ENCODE measurements at regions not wholly inside any gene's neighbourhood (a gene's known extent, or its start where the extent isn't known, plus 50 kb on each side); places are given as distances from the start of the nearest gene placed in this dataset.
"Not testable (repeated sequence)": the region's sequence is repeated elsewhere in the genome, so short reads cannot be mapped to it uniquely, and the experiment has no call there.

DNA sequence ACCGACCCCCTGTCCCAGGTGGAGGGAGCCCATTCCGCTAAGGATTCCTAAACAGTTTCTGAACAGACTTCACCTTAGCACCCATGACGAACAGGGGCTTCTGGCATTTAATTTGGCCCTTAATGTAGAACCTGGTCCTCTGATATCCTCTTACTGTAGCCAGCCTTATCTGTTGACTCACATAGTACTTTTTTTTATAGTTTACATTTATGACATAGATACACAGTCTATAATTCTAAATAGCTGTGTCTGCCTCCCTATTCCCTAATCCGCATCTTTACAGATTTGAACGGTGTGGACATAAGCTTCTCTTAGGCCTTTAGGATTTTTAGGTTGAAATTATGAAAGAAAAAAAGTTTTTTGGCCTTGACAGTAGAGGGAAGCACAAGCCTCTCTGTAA is 104.9 kb downstream of the TBC1D26 start:
- H3K27me3 Mint-ChIP-seq (ENCODE audit: low read depth in 2 of 2); intact Hi-C loops (cut with micrococcal nuclease); H3K27me3 ChIP-seq (ENCODE audit: control insufficient read depth, insufficient read depth, low read length); H3K9me3 ChIP-seq (ENCODE audit: control insufficient read depth, insufficient read depth, low read length); H3K27ac Mint-ChIP-seq; H3K4me3 Mint-ChIP-seq; H3K36me3 ChIP-seq (ENCODE audit: control insufficient read depth, insufficient read depth, low read length); H3K4me3 ChIP-seq (ENCODE audit: low read length); DNase-seq; H3K36me3 Mint-ChIP-seq; H3K4me1 Mint-ChIP-seq; H3K27ac ChIP-seq (ENCODE audit: low read length); H3K9me3 Mint-ChIP-seq; ATAC-seq; H3K4me1 ChIP-seq (ENCODE audit: control insufficient read depth, insufficient read depth, low read length): not testable (repeated sequence)
- 93% methylated on average over 3 of the region's 5 CpGs for WGBS (ENCODE audit: insufficient coverage)

DNA sequence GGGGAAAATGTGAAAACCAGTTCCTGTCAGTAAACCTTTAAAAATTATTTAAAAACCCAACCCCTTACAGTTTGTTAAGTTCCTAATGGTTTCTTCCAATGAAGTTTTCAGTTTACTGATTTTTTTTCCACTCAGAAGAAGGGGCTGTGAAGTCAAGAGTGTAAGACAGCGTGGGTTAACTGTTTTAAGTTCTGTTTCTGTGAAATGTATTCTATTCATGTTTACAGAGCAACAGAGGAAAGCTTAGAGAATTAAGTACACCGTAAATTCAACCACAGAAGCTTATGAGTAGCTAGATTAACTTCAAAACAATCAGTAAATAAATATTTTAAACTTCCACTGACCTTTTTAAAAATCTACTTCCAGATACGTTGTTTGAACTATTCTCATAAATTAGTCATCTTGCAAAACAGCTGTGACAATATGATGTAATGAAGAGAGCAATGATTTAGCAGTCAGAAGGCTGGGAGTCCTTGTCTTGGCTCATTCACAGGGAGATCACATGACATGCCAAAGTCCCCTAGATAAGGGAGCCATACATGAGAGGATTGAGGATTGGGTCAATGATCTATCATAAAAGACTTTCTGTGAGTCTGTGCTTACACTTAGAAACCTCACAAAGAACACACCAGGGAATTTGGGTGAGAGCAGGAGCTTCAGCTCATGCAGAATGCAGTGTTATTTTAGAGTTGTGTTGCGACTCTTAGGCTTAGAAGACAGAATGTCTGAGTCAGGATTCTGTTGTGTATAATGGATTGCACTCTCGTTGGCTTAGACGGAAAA is 97.3 kb upstream of the ADORA2B start:
- H3K36me3 ChIP-seq (ENCODE audit: control insufficient read depth, insufficient read depth, low read length); H3K27me3 Mint-ChIP-seq (ENCODE audit: low read depth in 2 of 2); intact Hi-C loops (cut with micrococcal nuclease); H3K27ac ChIP-seq (ENCODE audit: low read length); DNase-seq; H3K36me3 Mint-ChIP-seq; H3K4me3 Mint-ChIP-seq; ATAC-seq; H3K27me3 ChIP-seq (ENCODE audit: control insufficient read depth, insufficient read depth, low read length); H3K9me3 ChIP-seq (ENCODE audit: control insufficient read depth, insufficient read depth, low read length); H3K27ac Mint-ChIP-seq; H3K4me1 ChIP-seq (ENCODE audit: control insufficient read depth, insufficient read depth, low read length); H3K4me1 Mint-ChIP-seq; H3K4me3 ChIP-seq (ENCODE audit: low read length); H3K9me3 Mint-ChIP-seq: not testable (repeated sequence)
- WGBS (ENCODE audit: insufficient coverage), result 50% methylated on average over 1 of the region's 6 CpGs

DNA sequence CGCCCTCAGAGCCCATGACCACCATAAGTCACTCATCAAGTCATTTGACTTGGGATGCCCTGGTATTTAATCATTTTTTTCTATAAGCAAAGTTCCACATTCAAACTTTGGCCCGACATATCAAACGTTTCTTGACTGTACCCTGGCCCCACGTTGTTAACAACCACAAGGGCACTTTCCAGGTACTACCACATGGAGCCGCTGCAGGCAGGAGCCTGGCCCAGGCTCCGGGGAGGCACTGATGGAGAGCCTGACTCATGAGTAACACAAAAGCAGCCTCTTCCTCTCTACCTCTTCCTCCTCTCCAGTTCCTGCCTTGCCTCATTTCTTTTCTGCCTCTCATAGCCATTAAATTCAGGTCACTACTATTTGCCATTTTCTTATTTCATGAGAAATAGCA is 95.9 kb upstream of the ADORA2B start:
- H3K4me1 ChIP-seq (ENCODE audit: control insufficient read depth, insufficient read depth, low read length); H3K27ac Mint-ChIP-seq; H3K36me3 ChIP-seq (ENCODE audit: control insufficient read depth, insufficient read depth, low read length); H3K9me3 ChIP-seq (ENCODE audit: control insufficient read depth, insufficient read depth, low read length); H3K4me3 Mint-ChIP-seq; H3K27me3 ChIP-seq (ENCODE audit: control insufficient read depth, insufficient read depth, low read length); H3K27me3 Mint-ChIP-seq (ENCODE audit: low read depth in 2 of 2); H3K36me3 Mint-ChIP-seq; H3K27ac ChIP-seq (ENCODE audit: low read length); H3K9me3 Mint-ChIP-seq; H3K4me3 ChIP-seq (ENCODE audit: low read length); H3K4me1 Mint-ChIP-seq; intact Hi-C loops (cut with micrococcal nuclease): not testable (repeated sequence)
- ATAC-seq, result peak; percentile 67 to 95 (median 90)
- 25% methylated on average over 5 of the region's 6 CpGs for WGBS (ENCODE audit: insufficient coverage)
- DNase-seq, result peak; percentile 16 to 54

DNA sequence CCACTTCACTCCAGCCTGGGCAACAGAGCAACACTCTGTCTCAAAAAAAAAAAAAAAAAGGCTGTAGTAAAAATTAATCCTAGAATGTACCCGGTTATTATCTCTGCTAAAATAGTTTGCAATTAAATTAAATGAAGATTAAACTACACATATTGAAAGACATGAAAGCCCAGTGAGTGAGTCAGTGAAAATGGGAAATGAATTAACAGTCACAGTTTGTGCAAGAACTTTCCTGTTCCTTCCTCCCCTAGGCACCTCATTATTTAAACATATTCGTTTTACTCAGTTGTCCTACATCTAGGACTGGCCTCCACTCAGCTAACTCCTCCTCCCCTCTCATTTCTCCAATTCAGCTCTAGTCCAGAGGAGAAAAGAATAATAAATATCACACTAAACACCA is 94.9 kb upstream of the ADORA2B start:
- H3K4me1 Mint-ChIP-seq; H3K4me3 Mint-ChIP-seq; H3K27me3 Mint-ChIP-seq (ENCODE audit: low read depth in 2 of 2); H3K4me3 ChIP-seq (ENCODE audit: low read length); DNase-seq; ATAC-seq; intact Hi-C loops (cut with micrococcal nuclease); H3K9me3 Mint-ChIP-seq; H3K27ac ChIP-seq (ENCODE audit: low read length); H3K36me3 Mint-ChIP-seq; H3K36me3 ChIP-seq (ENCODE audit: control insufficient read depth, insufficient read depth, low read length); H3K9me3 ChIP-seq (ENCODE audit: control insufficient read depth, insufficient read depth, low read length); H3K27ac Mint-ChIP-seq; H3K27me3 ChIP-seq (ENCODE audit: control insufficient read depth, insufficient read depth, low read length); H3K4me1 ChIP-seq (ENCODE audit: control insufficient read depth, insufficient read depth, low read length): not testable (repeated sequence)
- 56% methylated on average over 1 of the region's 2 CpGs for WGBS (ENCODE audit: insufficient coverage)

DNA sequence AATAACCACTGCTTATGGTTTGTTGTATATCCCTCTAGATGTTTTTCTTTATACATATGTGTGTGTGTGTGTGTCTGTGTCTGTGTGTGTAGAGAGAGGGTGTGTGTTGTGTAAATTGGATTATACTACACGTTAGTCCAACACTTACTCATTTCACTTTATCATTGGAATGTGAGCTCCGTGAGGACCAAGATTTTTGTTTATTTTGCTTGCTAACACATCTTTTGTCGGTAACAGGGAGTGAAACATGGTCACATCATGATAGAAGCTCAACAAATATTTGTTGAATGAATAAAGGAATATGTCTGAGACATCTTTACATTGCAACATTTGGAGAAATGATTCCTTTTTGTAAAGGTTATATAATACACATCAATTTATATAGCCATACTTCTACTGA is 94.2 kb upstream of the ADORA2B start:
- H3K36me3 Mint-ChIP-seq, result not testable (repeated sequence)

DNA sequence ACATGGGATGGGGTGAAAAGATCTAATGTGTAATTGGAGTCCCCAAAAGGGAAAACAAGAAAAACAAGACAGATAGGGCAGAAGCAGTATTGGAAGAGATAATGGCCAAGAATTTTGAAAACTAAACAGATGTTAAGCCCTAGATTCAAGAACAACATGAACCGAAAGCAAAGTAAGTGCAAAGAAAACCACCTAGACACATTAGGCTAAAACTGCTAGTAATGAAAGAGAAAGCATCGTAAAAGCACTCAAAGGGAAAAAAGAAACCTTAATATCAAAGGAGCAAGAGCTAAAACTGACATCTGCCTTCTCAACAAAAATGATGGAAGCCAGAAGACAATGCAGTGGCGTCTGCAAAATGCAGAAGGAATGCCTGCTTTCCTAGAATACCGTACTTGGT is 92.1 kb upstream of the ADORA2B start:
- H3K27ac Mint-ChIP-seq; H3K27me3 ChIP-seq (ENCODE audit: control insufficient read depth, insufficient read depth, low read length): not testable (repeated sequence)
- ATAC-seq, result peak in 1 of 3 donors; percentile 42

More for the DNA sequence above, 94.2 kb upstream of the ADORA2B start:
- intact Hi-C loops (cut with micrococcal nuclease); H3K9me3 Mint-ChIP-seq; H3K9me3 ChIP-seq (ENCODE audit: control insufficient read depth, insufficient read depth, low read length); H3K27ac Mint-ChIP-seq; H3K4me1 ChIP-seq (ENCODE audit: control insufficient read depth, insufficient read depth, low read length); H3K27ac ChIP-seq (ENCODE audit: low read length); ATAC-seq; H3K36me3 ChIP-seq (ENCODE audit: control insufficient read depth, insufficient read depth, low read length); DNase-seq; H3K4me1 Mint-ChIP-seq; H3K27me3 ChIP-seq (ENCODE audit: control insufficient read depth, insufficient read depth, low read length); H3K4me3 Mint-ChIP-seq; H3K27me3 Mint-ChIP-seq (ENCODE audit: low read depth in 2 of 2); H3K4me3 ChIP-seq (ENCODE audit: low read length): not testable (repeated sequence)
- WGBS (ENCODE audit: insufficient coverage), result 100% methylated on average over 1 of the region's 3 CpGs

DNA sequence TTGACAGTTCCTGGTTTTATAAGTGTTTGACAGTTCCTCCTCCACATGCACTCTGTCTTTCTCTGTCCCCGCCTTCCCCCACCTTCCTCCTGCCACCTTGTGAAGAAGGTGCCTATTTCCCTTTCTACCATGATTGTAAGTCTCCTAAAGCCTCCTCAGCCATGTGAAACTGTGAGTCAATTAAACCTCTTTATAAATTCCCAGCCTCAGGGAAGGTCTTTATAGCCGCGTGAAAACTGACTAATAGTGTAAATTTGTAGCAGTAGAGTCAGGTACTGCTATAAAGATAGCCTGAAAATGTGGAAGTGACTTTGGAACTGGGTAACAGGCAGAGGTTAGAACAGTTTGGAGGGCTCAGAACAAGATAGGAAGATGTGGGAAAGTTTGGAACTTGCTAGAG is 88.7 kb upstream of the ADORA2B start:
- H3K36me3 Mint-ChIP-seq; H3K27me3 Mint-ChIP-seq (ENCODE audit: low read depth in 2 of 2); H3K4me3 ChIP-seq (ENCODE audit: low read length); H3K9me3 ChIP-seq (ENCODE audit: control insufficient read depth, insufficient read depth, low read length); H3K4me1 ChIP-seq (ENCODE audit: control insufficient read depth, insufficient read depth, low read length); H3K36me3 ChIP-seq (ENCODE audit: control insufficient read depth, insufficient read depth, low read length); H3K27me3 ChIP-seq (ENCODE audit: control insufficient read depth, insufficient read depth, low read length); H3K4me3 Mint-ChIP-seq; H3K27ac Mint-ChIP-seq; H3K9me3 Mint-ChIP-seq; DNase-seq; intact Hi-C loops (cut with micrococcal nuclease); H3K27ac ChIP-seq (ENCODE audit: low read length); ATAC-seq; H3K4me1 Mint-ChIP-seq: not testable (repeated sequence)
- WGBS (ENCODE audit: insufficient coverage), result no CpG with 5 or more reads among the region's 3 CpGs

More for the DNA sequence above, 92.1 kb upstream of the ADORA2B start:
- H3K27ac ChIP-seq (ENCODE audit: low read length); H3K9me3 Mint-ChIP-seq; H3K9me3 ChIP-seq (ENCODE audit: control insufficient read depth, insufficient read depth, low read length); H3K36me3 Mint-ChIP-seq; H3K4me3 Mint-ChIP-seq; H3K27me3 Mint-ChIP-seq (ENCODE audit: low read depth in 2 of 2); intact Hi-C loops (cut with micrococcal nuclease); DNase-seq; H3K36me3 ChIP-seq (ENCODE audit: control insufficient read depth, insufficient read depth, low read length); H3K4me1 ChIP-seq (ENCODE audit: control insufficient read depth, insufficient read depth, low read length); H3K4me3 ChIP-seq (ENCODE audit: low read length); H3K4me1 Mint-ChIP-seq: not testable (repeated sequence)
- WGBS (ENCODE audit: insufficient coverage), result no CpG with 5 or more reads among the region's 4 CpGs

DNA sequence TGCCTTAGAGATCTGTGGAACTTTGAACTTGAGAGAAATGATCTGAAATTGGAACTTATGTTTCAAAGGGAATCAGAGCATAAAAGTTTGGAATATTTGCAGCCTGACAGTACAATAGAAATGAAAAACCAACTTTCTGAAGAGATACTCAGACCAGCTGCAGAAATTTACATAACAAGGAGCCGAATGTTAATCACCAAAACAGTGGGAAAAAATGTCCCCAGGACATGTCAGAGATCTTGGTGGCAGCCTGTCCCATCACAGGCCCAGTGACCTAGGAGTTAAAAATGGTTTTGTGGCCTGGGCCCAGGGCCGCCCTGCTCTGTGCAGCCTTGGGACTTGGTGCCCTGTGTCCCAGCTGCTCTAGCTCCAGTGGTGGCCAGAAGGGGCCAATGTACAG is 88.2 kb upstream of the ADORA2B start:
- H3K4me1 ChIP-seq (ENCODE audit: control insufficient read depth, insufficient read depth, low read length); H3K27me3 ChIP-seq (ENCODE audit: control insufficient read depth, insufficient read depth, low read length); H3K27ac Mint-ChIP-seq; H3K27ac ChIP-seq (ENCODE audit: low read length); DNase-seq; H3K9me3 Mint-ChIP-seq; intact Hi-C loops (cut with micrococcal nuclease); H3K36me3 Mint-ChIP-seq; H3K9me3 ChIP-seq (ENCODE audit: control insufficient read depth, insufficient read depth, low read length); H3K4me3 ChIP-seq (ENCODE audit: low read length); H3K4me1 Mint-ChIP-seq; H3K36me3 ChIP-seq (ENCODE audit: control insufficient read depth, insufficient read depth, low read length); H3K27me3 Mint-ChIP-seq (ENCODE audit: low read depth in 2 of 2); H3K4me3 Mint-ChIP-seq; ATAC-seq: not testable (repeated sequence)
- WGBS (ENCODE audit: insufficient coverage), result 64% methylated on average over 2 of the region's 2 CpGs

All from natural killer cell (primary cell).